ENCODE measurements at regions not wholly inside any gene's neighbourhood (a gene's known extent, or its start where the extent isn't known, plus 50 kb on each side); places are given as distances from the start of the nearest gene placed in this dataset.

DNA sequence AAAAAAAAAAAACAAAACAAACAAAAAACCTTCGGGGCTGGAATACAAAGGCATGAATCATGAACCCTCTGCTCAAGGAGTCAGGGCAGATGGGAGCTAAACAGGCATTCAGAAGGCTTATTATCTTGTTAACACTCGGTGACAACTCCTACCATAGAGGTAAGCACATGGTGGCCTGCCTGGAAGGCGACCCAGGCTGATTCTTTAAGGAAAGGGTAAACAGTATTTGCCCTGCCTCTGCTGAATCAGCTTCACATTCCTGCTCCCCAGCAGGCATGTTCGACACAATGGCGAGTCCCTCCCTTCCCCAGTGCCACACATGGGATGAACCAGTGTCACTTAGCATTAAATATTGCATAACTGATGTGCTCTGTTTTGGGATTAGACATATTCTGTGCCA lies 191.9 kb downstream of the ARL4C start:
- no peak for DNase-seq

DNA sequence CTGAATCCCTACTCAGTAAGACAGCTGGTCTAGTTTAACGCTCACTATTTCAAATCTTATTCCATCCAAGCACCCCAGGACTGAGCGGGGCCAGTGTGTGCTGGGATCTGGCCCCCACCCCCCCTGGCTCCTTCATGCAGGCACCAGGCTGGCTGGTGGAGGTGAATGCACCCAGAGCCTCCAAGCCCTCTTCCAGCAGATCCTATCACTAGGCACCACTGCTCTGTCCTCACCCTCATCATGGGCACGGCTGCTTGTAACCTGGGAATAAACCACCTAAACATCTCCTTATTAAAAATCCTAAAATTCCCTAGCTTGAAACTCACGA lies 194.3 kb downstream of the ARL4C start:
- no peak for DNase-seq

GRCh38 chr2:234300932-234301823 lies 195.7 kb downstream of the ARL4C start:
- DNase-seq = no peak

DNA sequence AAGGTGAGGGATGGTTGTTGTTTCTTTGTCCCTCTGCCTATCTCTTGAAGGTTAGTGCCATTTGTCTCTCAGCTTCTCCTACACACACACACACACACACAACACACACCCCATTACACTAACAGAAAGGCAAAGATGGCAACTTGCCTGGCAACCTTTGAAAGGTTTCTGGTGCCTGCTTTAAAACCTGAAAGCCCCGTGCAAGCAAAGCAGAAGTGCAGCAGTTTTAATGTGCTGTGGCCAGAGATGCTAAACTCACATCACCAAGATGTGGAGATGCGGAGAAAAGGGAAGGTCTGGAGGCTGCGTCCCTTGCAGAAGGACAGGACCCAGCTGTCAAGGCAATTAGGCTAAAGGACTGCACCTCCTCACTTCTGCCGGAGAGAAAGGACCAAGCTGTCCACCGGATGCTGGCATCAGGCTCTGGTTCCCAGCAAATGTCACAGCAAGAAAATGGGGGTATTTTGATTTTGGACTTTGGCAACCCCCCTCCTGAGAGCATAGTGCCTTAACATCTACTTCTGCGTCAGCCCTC lies 196.4 kb downstream of the ARL4C start:
- no peak for DNase-seq

DNA sequence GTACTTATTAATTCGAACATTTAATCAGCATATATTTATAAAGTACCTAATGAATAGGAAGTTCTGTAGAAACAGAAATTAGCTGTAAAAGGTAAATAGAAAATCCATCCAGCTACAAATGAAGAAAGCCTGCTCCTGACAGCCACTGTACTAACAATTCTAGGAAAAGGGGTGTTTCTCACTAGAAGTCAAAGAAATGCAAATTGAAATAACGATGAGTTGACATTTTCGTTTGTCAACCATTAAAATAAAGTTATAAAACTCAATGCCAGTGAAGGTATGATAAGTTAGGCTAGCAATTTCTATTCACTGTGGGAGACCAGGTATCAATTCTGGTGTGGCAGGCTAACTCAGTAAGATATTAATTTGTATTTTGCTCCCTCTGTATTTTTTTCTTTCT lies 198.0 kb downstream of the ARL4C start:
- DNase-seq = no peak

- DNase-seq = no peak
Observed at GRCh38 chr2:234296991-234297390, 199.9 kb downstream of the ARL4C start.

DNA sequence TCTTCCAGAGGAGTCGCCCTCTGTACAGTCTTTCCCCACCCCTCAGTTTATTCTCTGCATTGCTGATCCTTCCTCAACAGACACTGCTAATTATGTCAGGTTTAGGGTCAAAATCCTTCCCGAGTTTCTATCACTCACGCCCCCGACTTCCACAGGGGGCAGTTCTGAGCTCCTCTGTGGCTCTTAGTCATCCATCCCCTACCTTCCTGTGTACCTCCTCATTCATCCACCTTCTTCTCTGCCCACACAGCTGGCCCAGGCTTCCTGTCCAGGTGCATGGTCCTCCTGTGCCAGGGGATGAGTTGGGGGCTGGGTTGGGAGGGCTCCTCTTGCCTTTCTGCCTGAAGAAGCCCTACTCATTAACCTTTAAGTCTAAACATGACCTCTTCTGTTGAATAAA lies 202.9 kb downstream of the ARL4C start:
- peak; percentile 42 for DNase-seq

- DNase-seq = no peak
Observed at GRCh38 chr2:234292962-234293243, 204.0 kb downstream of the ARL4C start.

DNA sequence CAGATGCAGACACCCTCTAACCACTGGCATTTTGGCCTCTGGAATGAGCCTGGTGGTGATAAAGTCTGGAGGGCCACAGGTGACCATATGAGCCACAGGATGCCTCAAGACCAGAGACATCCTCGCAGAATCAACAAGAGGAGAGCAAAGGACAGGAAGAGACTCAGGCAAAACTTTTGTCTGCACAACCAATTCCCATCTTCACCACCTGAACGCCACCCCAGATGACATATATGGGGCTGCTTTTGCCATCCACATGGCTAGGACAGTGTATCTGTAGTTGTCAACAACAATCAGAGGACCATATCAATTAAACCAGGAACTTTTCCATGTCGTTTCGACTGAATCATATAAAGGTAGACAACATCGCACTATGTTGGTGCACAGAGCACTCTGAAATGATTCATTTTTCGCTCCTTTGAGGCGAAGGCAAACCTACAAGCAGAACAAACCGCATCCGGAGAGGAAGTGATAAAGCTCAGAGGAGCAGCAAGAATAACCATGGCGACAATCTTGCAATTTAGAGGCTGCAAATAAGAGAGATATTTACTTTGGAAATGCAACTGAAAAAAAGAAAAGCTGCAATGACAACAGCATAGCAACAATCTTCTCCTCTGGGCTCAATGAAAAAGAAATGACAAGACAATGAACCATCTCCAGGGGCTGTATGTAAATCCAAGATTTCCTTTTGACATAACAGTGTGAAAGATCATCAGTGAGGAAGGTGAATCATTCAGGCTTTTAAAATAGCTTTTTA lies 204.5 kb downstream of the ARL4C start:
- DNase-seq = peak; percentile 94

DNA sequence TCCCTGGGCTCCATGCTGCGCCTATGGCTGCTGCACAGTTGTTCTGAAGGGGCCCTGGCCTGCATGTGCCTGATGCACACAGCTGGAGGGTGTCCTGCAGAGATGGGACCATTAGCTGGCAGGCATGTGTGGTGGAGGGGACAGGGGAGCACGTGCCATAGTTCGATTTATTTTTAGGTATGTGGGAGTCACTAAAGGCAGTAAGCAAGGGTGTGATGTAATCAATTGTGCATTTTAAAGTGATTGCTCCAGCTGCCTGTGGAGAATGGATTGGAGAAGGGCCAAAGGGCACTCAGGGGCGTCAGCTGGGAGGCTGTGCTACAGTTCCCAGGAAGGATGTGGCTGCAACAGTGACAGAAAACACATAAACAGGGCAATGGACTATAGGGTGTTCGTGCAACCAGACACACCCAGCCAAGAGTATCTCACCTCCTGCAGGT lies 205.1 kb downstream of the ARL4C start:
- DNase-seq = peak; percentile 76

GRCh38 chr2:234290671-234291070 lies 206.2 kb downstream of the ARL4C start:
- DNase-seq = peak; percentile 95

- DNase-seq = peak; percentile 70
Observed at GRCh38 chr2:234289834-234290590, 206.9 kb downstream of the ARL4C start.

DNA sequence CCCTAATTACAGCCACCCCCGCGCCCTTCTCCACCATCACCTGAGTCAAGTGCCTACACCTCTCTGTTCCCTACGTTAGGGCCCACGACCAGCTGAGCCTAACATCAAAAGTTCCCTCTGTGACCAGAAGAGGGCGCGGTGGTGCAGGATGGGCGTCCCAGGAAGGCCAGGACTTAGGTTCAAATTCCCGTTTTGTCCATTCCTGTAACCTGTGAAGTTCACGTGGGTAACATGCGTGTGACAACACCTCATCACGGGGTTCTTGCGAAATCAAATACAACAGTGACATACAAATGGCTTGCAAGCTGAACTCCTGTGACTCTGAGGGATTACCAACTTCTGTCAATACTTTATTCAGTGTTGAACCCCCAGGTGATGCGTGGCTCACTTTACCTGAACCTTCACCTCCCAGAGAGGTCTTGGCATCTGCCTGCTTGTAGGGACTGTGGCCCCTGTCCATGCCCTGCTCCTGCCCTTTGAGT lies 207.9 kb downstream of the ARL4C start:
- DNase-seq = peak; percentile 84

DNA sequence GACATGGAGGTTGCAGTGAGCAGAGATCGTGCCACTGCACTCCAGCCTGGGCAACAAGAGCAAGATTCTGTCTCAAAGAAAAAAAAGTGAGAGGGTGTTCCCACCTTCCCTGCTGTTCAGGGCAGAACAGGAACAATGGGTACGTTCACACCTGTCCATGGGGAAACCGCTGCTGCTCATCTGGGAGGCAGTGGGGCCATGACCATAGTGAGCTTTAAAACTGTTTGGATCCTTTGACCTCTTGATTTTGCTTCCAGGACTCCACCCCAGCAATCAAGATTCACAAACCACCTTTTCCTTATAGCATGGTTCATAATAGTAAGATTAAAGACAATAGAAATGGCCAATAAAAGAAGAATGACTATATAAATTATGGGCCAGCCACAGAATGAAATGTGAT lies 209.2 kb downstream of the ARL4C start:
- no peak for DNase-seq

DNA sequence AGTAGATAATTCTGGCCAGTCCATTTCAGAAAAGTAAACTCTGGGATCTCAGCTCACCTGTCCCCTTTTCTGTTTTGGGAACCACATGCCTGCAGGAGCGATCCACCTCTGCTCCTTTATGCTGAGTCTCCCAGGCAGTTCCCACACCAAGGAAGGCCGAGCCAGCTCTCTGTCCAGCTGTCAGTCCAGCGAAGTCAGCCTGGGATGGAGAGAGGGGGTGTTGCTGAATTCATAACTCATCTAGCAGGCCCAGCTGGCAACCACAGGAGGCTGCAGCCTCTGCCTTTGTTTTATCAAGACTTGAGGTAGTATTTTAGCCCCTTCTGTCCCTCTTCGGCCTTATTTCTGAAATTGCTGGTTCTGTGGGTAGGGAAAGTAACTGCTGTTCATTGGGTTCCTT lies 209.9 kb downstream of the ARL4C start:
- no peak for DNase-seq

DNA sequence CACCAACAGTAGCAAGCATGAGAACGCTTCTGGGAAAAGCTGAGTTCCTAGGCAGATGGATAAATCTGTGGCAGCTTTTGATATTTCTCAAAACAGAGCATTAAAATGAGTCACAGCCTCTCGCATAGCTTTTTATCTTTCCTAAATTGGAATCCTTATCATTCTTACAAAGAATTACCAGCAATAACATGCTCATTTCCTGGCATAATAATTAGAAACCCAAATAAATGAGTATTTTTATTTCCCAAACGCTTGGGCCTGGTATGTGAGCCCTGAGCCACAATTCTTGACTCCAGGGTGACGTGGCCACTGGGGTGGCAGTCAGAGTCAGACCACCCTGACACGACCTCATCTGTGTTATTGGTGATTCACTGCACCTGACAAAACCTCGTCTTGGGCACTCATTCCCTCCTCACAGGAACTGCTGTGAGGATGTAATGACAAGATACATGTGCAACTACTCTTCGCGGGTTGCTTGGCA lies 210.7 kb downstream of the ARL4C start:
- peak; percentile 41 for DNase-seq

- no peak for DNase-seq
Observed at GRCh38 chr2:234285541-234285940, 211.3 kb downstream of the ARL4C start.

DNA sequence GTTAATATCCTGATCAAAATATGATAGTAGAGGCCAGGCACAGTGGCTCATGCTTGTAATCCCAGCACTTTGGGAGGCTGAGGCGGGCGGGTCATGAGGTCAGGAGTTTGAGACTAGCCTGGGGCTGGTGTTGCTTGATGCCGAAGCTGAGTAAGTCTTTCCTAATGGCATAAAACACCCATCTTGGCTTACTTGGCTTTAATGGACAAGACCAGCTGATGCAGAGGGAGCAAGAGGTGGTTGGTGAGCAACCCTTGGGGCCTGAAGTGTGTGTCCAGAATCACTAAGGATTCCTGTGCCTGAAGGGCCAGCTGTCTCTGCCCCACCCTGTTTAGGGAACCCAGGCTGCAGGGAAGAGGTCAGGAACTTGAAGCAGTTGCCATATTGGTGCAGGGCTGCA lies 217.2 kb downstream of the ARL4C start:
- no peak for DNase-seq

- peak; percentile 75 for DNase-seq
Observed at GRCh38 chr2:234278556-234279255, 218.2 kb downstream of the ARL4C start.

GRCh38 chr2:234275515-234275914 lies 221.4 kb downstream of the ARL4C start:
- DNase-seq = no peak

DNA sequence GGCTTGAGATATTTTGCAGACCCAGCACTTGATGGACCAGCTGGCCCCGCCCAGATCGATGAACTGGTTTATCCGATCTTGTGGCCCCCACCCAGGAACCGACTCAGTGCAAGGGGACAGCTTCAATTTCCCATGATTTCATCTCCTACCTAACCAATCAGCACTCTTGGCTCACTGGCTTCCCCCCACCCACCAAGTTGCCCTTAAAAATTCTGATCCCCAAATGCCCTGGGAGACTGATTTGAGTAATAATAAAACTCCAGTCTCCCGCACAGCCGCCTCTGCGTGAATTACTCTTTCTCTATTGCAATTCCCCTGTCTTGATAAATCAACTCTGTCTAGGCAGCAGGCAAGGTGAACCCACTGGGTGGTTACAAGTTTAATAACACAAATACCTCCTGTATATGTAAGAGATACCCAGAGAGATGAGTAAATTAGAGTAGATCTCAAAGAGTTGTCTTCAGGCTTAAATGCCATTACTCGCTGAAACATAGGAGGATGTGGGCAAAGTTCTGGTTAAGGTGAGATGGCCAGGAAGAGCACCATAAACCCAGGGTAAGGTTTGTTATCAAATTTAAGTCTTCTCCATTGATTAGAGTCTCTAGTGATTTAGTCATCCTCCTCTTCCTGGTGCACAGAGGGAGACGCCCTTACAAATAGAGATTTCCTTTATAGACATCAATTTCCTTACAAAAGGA lies 222.8 kb downstream of the ARL4C start:
- peak; percentile 59 for DNase-seq

Data from activated CD4-positive, alpha-beta T cell treated with anti-CD3 and anti-CD28 coated beads, Interleukin-2, Interleukin-6, amounts not matched to agents 100 ng/mL and 50 ng/mL, durations not matched to agents 16 hours and 8 hours (primary cell).